HepG2 (cell line): ENCODE measurements at regions not wholly inside any gene's neighbourhood (a gene's known extent, or its start where the extent isn't known, plus 50 kb on each side); places are given as distances from the start of the nearest gene placed in this dataset.
"Not testable (repeated sequence)": the region's sequence is repeated elsewhere in the genome, so short reads cannot be mapped to it uniquely, and the experiment has no call there.

Experiments
- ATAC-seq: fragments of 200-7000 bp; cut with Tn5 transposase; 3 replicates; pipeline ENCODE4 v1.9.1; 2020; ENCODE audit warnings: mild to moderate bottlenecking, moderate library complexity
- BruUV-seq: library from RNA; stranded (reverse); fragments of 400-500 nt; replicated peaks from 2 replicates; lab custom pipeline; 2021; lab: Mats Ljungman, UMichigan
- CTCF ChIA-PET: fragments of 300-600 bp; formaldehyde crosslinking; extraction: SDS; loops from one replicate; lab custom pipeline; 2021; ENCODE audit warnings: low total read pairs, inconsistent platforms, low intra/inter-chr PET ratio; lab: Yijun Ruan, JAX
- POLR2A ChIA-PET: fragments of 350-600 bp; sonication (Branson Sonifier 250); formaldehyde crosslinking; loops from one replicate; lab custom pipeline; 2020; ENCODE audit warnings: antibody characterized with exemption, inconsistent platforms; lab: Yijun Ruan, JAX
- DNase-seq: peaks from one replicate; pipeline ENCODE4 v3.0.0-alpha.2; 2015; ENCODE audit warnings: low spot score
- FAIRE-seq: peaks from 3 replicates; lab custom pipeline; 2011; peaks lifted over from hg19 to GRCh38; lab: Jason Lieb, UNC
- H2AFZ ChIP-seq: one replicate; pipeline ENCODE4 v1.6.1; 2011; ENCODE audit warnings: low read length, inconsistent platforms
- H3K27ac ChIP-seq: fragments of 300-600 bp; 3 replicates; pipeline ENCODE4 v1.8.0; 2011; ENCODE audit warnings: mixed run types, mild to moderate bottlenecking, mixed read lengths, low read length, inconsistent platforms; ENCODE audit not compliant: insufficient read depth; ENCODE audit errors: extremely low read length
- H3K27me3 ChIP-seq, 2 experiments: fragments of 200-600 bp in 1 of 2; 2 replicates in 1 of 2; 3 replicates in 1 of 2; pipeline versions ENCODE4 v1.6.0 to v1.8.0; 2011; ENCODE audit warnings: low read length in 2 of 2, mild to moderate bottlenecking in 2 of 2, moderate library complexity in 2 of 2, inconsistent platforms in 1 of 2; ENCODE audit not compliant: insufficient read depth in 2 of 2, control insufficient read depth in 1 of 2
- H3K36me3 ChIP-seq, 2 experiments: fragments of 200-600 bp in 1 of 2; replicated peaks in 1 of 2; 2 replicates in 1 of 2; 3 replicates in 1 of 2; pipeline versions ENCODE4 v1.5.1 to v1.8.0; 2011; ENCODE audit warnings: low read length in 2 of 2, inconsistent platforms in 1 of 2; ENCODE audit not compliant: insufficient read depth in 2 of 2, control insufficient read depth in 1 of 2
- H3K4me1 ChIP-seq: 2 replicates; pipeline ENCODE4 v1.5.1; 2012; ENCODE audit warnings: low read length, inconsistent platforms; ENCODE audit not compliant: insufficient read depth
- H3K4me2 ChIP-seq: 2 replicates; pipeline ENCODE4 v1.6.0; 2011; ENCODE audit warnings: low read depth, low read length, inconsistent platforms
- H3K4me3 ChIP-seq, 3 experiments: fragments of 200-600 bp in 1 of 3; sonication (generic), shearing (Covaris generic) in 1 of 3; replicated peaks in 1 of 3; 2 replicates each; pipeline ENCODE4 v1.5.1; 2011 to 2016; ENCODE audit warnings: low read length in 3 of 3, inconsistent platforms in 2 of 3, low read depth in 2 of 3, mild to moderate bottlenecking in 2 of 3, control low read depth in 1 of 3, mixed read lengths in 1 of 3; ENCODE audit not compliant: insufficient read depth in 1 of 3
- H3K79me2 ChIP-seq: one replicate; pipeline ENCODE4 v1.6.1; 2011; ENCODE audit warnings: low read length, inconsistent platforms; ENCODE audit not compliant: insufficient read depth
- H3K9ac ChIP-seq: 2 replicates; pipeline ENCODE4 v1.6.0; 2011; ENCODE audit warnings: mild to moderate bottlenecking, low read depth, low read length, inconsistent platforms; ENCODE audit not compliant: insufficient read depth
- H3K9me3 ChIP-seq: 2 replicates; pipeline ENCODE4 v1.5.1; 2012; ENCODE audit warnings: mild to moderate bottlenecking, low read length
- H4K20me1 ChIP-seq: 2 replicates; pipeline ENCODE4 v1.6.0; 2011; ENCODE audit warnings: inconsistent platforms, mild to moderate bottlenecking, low read length, moderate library complexity; ENCODE audit not compliant: insufficient read depth
- CHD4 ChIP-seq: fragments of 200-600 bp; sonication (generic); IDR thresholded peaks from 2 replicates; pipeline ENCODE4 v1.7.0; 2017; ENCODE audit warnings: mild to moderate bottlenecking, low read length, borderline replicate concordance
- MTA1 ChIP-seq: sonication (generic); formaldehyde crosslinking; IDR thresholded peaks from 2 replicates; pipeline ENCODE4 v1.4.0; 2020; ENCODE audit warnings: missing genetic modification reagents, mild to moderate bottlenecking, borderline replicate concordance
- NFATC3 ChIP-seq: sonication (generic); formaldehyde crosslinking; IDR thresholded peaks from 2 replicates; pipeline ENCODE4 v1.5.1; 2020; ENCODE audit warnings: mild to moderate bottlenecking, missing genetic modification reagents
- TRAFD1 ChIP-seq: sonication (generic); formaldehyde crosslinking; IDR thresholded peaks from 2 replicates; pipeline ENCODE4 v1.5.1; 2020; ENCODE audit warnings: missing genetic modification reagents, mild to moderate bottlenecking, borderline replicate concordance
- ZBTB43 ChIP-seq: sonication (generic); formaldehyde crosslinking; conservative IDR thresholded peaks from 2 replicates; pipeline ENCODE4 v1.4.0; 2020; ENCODE audit warnings: missing genetic modification reagents
- ZNF281 ChIP-seq: sonication (generic); formaldehyde crosslinking; IDR thresholded peaks from 2 replicates; pipeline ENCODE4 v1.4.0; 2020; ENCODE audit warnings: missing genetic modification reagents, borderline replicate concordance
- ZNF441 ChIP-seq: sonication (generic); formaldehyde crosslinking; IDR thresholded peaks from 2 replicates; pipeline ENCODE4 v1.7.0; 2021; ENCODE audit warnings: missing genetic modification reagents, borderline replicate concordance
- WGBS: methylation state at CpG from one replicate; pipeline ENCODE4 v1.1.6; 2017; ENCODE audit warnings: low lambda C conversion rate; 5-methylcytosine and 5-hydroxymethylcytosine counted together
- in situ Hi-C: cut with HindIII; loops from 2 replicates; pipeline ENCODE4 v1.10.0; 2017; ENCODE audit warnings: low pct_unique_long_range_greater_than_20kb; ENCODE audit not compliant: extremely low pct_ligation_motif_present
- intact Hi-C: fragments of 100-400 bp; cut with micrococcal nuclease; formaldehyde crosslinking; loops from one replicate; pipeline ENCODE4 v1.10.0; 2022; ENCODE audit not compliant: unreplicated experiment

DNA sequence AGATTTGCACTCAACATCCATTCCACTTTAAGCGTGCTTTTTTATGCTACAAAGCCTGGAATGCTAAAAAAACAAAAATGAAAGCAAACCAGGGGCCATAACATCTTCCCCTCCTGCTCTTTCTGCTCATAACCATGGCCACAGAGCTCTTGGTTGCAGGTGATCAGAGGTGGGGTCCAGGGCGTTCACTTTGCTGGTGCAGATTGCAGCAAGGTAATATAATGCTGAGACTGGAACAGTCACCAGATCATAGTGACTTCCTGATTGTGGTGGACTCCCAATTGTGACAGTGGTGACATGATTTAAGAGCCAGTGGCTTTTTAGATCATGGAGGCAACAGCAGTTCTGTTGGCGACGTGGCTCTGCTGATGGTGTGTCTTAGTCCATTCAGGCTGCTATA, 115.0 kb upstream of the CPM start (continued):
- TF ChIP-seq ZNF441 (no peak), TRAFD1 (no peak)

DNA sequence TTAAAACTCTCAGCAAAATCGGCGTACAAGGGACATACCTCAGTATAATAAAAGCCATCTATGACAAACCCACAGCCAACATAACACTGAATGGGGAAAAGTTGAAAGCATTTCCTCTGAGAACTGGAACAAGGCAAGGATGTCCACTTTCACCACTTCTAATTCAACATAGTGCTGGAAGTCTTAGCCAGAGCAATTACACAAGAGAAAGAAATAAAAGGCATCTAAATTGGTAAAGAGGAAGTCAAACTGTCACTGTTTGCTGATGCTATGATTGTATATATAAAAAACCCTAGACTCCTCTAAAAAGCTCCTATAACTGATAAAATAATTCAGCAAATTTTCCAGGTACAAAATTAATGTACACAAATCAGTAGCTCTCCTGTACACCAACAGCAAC, 116.9 kb upstream of the CPM start:
- 80% methylated on average over 2 of the region's 2 CpGs for WGBS
- H3K9me3 ChIP-seq, DNase-seq, intact Hi-C loops, H2AFZ ChIP-seq, H3K9ac ChIP-seq, POLR2A ChIA-PET, H4K20me1 ChIP-seq, H3K4me2 ChIP-seq, CTCF ChIA-PET, FAIRE-seq, in situ Hi-C loops, H3K4me3 ChIP-seq, BruUV-seq, H3K27me3 ChIP-seq, H3K27ac ChIP-seq, ATAC-seq, H3K79me2 ChIP-seq, H3K36me3 ChIP-seq: not testable (repeated sequence)
- peaks cover 78% of the 10 kb centered on the region for H3K4me1 ChIP-seq

- no peaks in the 10 kb centered on the region for H3K27me3 ChIP-seq
- H3K9ac ChIP-seq = peak overlapping the region; percentile 18; the same call in 1 of the 2 replicates
- no peaks in the 10 kb centered on the region for H4K20me1 ChIP-seq
- WGBS = 15% methylated on average over 8 of the region's 8 CpGs
- H3K4me3 ChIP-seq = no peak overlapping the region
- peak; percentile 91 for ATAC-seq
- intact Hi-C loops (no loop called here), in situ Hi-C loops (no loop called here)
- BruUV-seq = no TSS peak
- CTCF ChIA-PET = no interaction called here
- peak; percentile 91 for DNase-seq
- POLR2A ChIA-PET = no interaction called here
- peak; percentile 73 for FAIRE-seq
- H3K36me3 ChIP-seq = no peaks in the 10 kb centered on the region
- H3K79me2 ChIP-seq = no peaks in the 10 kb centered on the region
- H3K4me2 ChIP-seq = peak overlapping the region; percentile 69
- peaks cover 66% of the 10 kb centered on the region for H3K4me1 ChIP-seq
- H3K27ac ChIP-seq = peak overlapping the region; percentile 75
- H2AFZ ChIP-seq = no peak overlapping the region
- no peaks in the 10 kb centered on the region for H3K9me3 ChIP-seq
- TF ChIP-seq ZNF281 (CRISPR knock-in tag) (no peak), ZBTB43 (CRISPR knock-in tag) (no peak), CHD4 (peak; percentile 76; the same call in 1 of the 2 replicates), NFATC3 (no peak), MTA1 (CRISPR knock-in tag) (no peak)
Observed at GRCh38 chr12:69052613-69053408, 119.8 kb upstream of the CPM start.
